Naive thymus-derived CD8-positive, alpha-beta T cell (primary cell): ENCODE measurements at regions not wholly inside any gene's neighbourhood (a gene's known extent, or its start where the extent isn't known, plus 50 kb on each side); places are given as distances from the start of the nearest gene placed in this dataset.
"Not testable (repeated sequence)": the region's sequence is repeated elsewhere in the genome, so short reads cannot be mapped to it uniquely, and the experiment has no call there.

Experiments used
- ATAC-seq, 2 donors: fragments of 150-1000 bp; cut with Tn5 transposase in 1 of 2; sonication (Bioruptor Pico), chemical (Tn5 transposase) in 1 of 2; 1 replicate in 1 of 2; 2 replicates in 1 of 2; pipeline ENCODE4 v1.10.0; 2021; ENCODE audit warnings: mild to moderate bottlenecking in 2 of 2, moderate library complexity in 2 of 2
- POLR2A ChIA-PET: fragments of 350-600 bp; sonication (Branson Sonifier 250); formaldehyde crosslinking; loops from one replicate; lab custom pipeline; 2021; ENCODE audit warnings: antibody characterized with exemption; lab: Charles Lee
- DNase-seq, 10 donors: peaks; one replicate each; pipeline versions ENCODE4 v3.0.0 to v3.0.0-alpha.2; 2020 to 2022
- H3K27ac Mint-ChIP-seq, 10 donors: one replicate each; pipeline ENCODE4 v1.8.0; 2020 to 2022; ENCODE audit warnings: mild to moderate bottlenecking in 10 of 10, mixed read lengths in 10 of 10, moderate library complexity in 4 of 10, inconsistent platforms in 1 of 10
- H3K27me3 Mint-ChIP-seq, 5 donors: one replicate each; pipeline ENCODE4 v1.8.0; 2021 to 2022; ENCODE audit warnings: mixed read lengths in 5 of 5
- H3K36me3 Mint-ChIP-seq, 3 donors: one replicate each; pipeline ENCODE4 v1.8.0; 2020 to 2022; ENCODE audit warnings: mixed read lengths in 3 of 3, mild to moderate bottlenecking in 2 of 3, inconsistent platforms in 1 of 3
- H3K4me1 Mint-ChIP-seq, 4 donors: one replicate each; pipeline ENCODE4 v1.8.0; 2021 to 2022; ENCODE audit warnings: mixed read lengths in 4 of 4
- H3K4me3 Mint-ChIP-seq, 10 donors: one replicate each; pipeline ENCODE4 v1.8.0; 2020 to 2022; ENCODE audit warnings: mild to moderate bottlenecking in 10 of 10, mixed read lengths in 10 of 10, moderate library complexity in 6 of 10, inconsistent platforms in 1 of 10
- H3K9me3 Mint-ChIP-seq, 9 donors: one replicate each; pipeline ENCODE4 v1.8.0; 2020 to 2022; ENCODE audit warnings: mixed read lengths in 9 of 9, mild to moderate bottlenecking in 3 of 9, inconsistent platforms in 1 of 9, moderate library complexity in 1 of 9

DNA sequence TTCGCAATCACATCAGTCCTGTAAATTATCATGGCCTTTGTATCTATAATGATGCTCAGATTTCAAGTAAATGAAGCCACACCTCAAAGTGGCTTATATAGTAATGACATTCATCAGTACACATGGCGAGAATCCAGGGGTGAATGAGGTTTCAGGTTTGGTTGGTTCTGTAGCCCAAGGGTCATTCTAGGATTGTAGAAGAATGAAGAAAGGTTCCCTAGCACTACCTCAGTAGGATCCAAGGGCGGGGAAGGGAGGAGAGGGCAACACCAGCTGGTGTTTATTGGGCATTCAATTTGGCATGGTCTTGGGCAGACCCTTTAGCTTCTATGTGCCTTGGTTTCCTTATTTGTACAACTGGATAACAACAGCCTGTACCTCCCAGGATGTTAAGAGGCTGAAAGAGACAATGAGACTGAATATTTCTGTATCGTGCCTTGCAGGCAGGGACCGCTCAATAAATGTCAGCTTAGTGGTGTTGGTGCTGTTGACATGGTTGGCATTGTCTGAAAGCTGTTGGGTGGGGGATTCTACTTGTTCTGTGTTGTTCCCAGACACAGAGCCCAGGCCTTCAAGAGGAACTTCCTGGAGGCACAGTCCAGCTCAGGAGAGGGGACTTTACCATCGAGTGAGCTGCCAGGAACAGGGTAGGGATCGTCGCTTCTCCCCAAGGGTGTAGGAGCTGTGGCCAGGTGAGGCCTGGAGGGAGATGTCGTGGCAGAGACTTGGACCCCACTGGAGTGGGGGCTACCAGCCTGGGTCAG lies 388.2 kb downstream of the PTPRU start:
- POLR2A ChIA-PET: interaction anchor here (0.5 kb wide), 1 partner anchor 1432 kb away, joined by 3 read pairs; no protein-coding TSS in a partner anchor
- DNase-seq (no peak), ATAC-seq (no peak)
- Mint-ChIP-seq H3K4me1 (no peaks in the 10 kb centered on the region), H3K4me3 (no peak overlapping the region), H3K9me3 (peaks cover 0 to 3% (median 0%) of the 10 kb centered on the region in 9 donors), H3K27ac (no peak overlapping the region), H3K27me3 (peaks cover 12 to 49% (median 23%) of the 10 kb centered on the region in 5 donors), H3K36me3 (no peaks in the 10 kb centered on the region)

DNA sequence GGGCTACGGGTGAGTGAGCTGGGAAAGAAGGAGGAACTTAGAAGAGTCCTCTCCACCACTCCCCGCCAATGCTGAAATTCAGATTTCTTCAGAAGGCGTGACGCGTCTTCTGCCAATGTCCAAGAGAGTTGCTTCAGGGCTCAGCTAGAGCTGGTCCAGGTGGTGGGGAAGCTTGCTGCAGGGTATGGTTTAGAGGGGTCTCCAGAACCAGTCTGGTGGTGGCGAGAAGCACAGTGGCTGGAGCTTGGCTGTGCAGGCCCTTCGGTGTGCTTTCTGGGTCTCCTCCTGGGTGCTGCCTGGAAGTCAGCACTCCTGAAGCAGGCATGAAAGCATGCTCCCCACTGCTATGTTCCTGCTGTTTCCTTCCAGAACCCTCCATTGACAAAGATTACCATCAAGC lies 387.2 kb downstream of the PTPRU start:
- Mint-ChIP-seq H3K36me3 (no peaks in the 10 kb centered on the region), H3K4me1 (no peaks in the 10 kb centered on the region), H3K4me3 (no peak overlapping the region), H3K27me3 (peaks cover 16 to 49% (median 22%) of the 10 kb centered on the region in 5 donors), H3K27ac (no peak overlapping the region), H3K9me3 (peaks cover 0 to 3% (median 0%) of the 10 kb centered on the region in 9 donors)
- POLR2A ChIA-PET: no interaction called here
- DNase-seq (no peak), ATAC-seq (no peak)

DNA sequence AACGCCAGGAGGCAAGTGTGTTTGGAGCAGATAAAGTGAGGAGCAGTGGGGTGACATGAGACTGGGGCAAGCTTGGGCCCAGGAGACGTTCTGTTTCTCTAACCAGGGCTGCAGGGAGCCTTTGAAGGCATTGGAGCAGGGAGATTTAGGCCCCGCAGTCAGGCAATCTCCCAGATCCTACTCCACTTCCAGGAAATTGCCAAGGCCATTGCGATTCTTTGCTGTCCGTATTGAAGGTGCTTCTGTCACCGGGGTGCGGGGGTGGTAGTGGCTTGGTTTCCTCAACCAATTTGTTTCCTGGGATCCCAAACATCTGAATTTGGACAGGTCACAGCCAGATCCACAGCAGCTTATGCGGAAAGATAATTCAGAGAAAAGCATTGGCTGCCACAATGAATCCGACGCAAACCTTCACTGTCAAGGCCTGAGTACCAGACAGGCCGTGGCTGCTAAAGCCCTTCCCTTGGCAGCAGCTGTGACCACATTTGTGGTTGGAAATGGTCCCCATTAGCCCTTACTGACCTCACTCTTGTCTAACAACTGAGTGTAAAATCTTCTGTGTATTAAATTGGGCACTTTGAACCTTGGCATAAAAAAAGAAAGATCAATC lies 385.6 kb downstream of the PTPRU start:
- no peaks in the 10 kb centered on the region for H3K4me1 Mint-ChIP-seq
- H3K9me3 Mint-ChIP-seq: no peaks in the 10 kb centered on the region
- peaks cover 16 to 46% (median 23%) of the 10 kb centered on the region in 5 donors for H3K27me3 Mint-ChIP-seq
- ATAC-seq: no peak
- H3K36me3 Mint-ChIP-seq: no peaks in the 10 kb centered on the region
- no peak overlapping the region for H3K4me3 Mint-ChIP-seq
- DNase-seq: no peak
- no peak overlapping the region for H3K27ac Mint-ChIP-seq
- POLR2A ChIA-PET: no interaction called here

DNA sequence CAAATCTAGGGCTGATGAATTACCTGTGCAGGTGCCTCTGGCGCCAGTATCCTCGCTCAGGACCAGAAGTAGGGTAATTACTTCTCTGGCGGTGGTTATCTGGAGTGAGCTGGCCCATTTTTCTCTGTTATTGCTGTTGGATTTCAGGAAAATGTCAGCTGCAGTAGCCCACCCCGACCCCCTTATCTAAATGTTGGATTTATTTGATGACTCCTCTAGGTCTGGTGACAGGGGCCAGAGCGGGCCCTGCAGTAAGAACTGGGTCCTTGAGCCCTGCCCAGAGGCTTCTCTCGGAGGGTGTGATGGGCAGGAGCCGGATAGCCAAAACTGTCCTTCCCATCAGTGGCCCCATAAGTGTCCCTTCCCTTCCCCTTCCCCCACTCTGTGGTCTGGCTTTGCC lies 384.3 kb downstream of the PTPRU start:
- no peak for DNase-seq
- no peaks in the 10 kb centered on the region for H3K9me3 Mint-ChIP-seq
- POLR2A ChIA-PET: no interaction called here
- no peak overlapping the region for H3K27ac Mint-ChIP-seq
- no peaks in the 10 kb centered on the region for H3K4me1 Mint-ChIP-seq
- H3K27me3 Mint-ChIP-seq: peaks cover 14 to 40% (median 23%) of the 10 kb centered on the region in 5 donors
- H3K4me3 Mint-ChIP-seq: no peak overlapping the region
- ATAC-seq: no peak
- no peaks in the 10 kb centered on the region for H3K36me3 Mint-ChIP-seq

DNA sequence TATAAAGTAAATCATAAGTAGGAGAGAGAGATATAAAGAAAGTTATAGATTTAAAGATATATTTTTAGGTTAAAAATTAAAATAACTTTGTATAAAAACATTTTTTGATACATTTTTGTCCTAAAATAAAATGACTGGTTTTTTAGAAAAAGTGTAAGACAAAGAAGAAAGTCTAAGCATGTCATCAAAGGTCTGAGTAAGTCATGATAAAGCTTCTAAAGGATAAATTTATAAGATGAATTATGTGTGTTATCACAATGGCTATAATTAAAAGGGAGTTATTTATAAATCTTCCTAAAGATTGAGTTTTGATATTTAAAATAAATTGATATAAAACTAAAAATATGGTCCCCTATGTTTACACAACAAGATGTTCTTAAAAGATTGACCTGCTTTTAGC lies 370.9 kb downstream of the PTPRU start:
- H3K4me1 Mint-ChIP-seq: no peaks in the 10 kb centered on the region
- DNase-seq (no peak), ATAC-seq (no peak)
- H3K4me3 Mint-ChIP-seq: no peak overlapping the region
- H3K9me3 Mint-ChIP-seq: peaks cover 0 to 8% (median 5%) of the 10 kb centered on the region in 9 donors
- POLR2A ChIA-PET: no interaction called here
- H3K27ac Mint-ChIP-seq: no peak overlapping the region
- H3K36me3 Mint-ChIP-seq: peaks cover 0 to 5% (median 2%) of the 10 kb centered on the region in 3 donors
- peaks cover 6 to 22% (median 10%) of the 10 kb centered on the region in 5 donors for H3K27me3 Mint-ChIP-seq

DNA sequence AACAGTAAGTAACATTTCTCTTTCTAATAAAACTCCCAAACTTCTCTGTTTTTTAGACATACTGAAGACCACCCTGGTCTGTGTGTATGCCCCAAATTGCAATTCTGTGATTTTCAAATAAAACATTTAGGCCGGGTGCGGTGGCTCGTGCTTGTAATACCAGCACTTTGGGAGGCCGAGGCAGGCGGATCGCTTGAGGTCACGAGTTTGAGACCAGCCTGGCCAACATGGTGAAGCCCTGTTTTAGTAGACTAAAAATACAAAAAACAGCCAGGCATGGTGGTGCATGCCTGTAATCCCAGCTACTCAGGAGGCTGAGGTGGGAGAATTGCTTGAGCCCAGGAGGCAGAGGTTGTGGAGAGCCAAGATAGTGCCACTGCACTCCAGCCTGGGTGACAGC lies 368.5 kb downstream of the PTPRU start:
- ATAC-seq, POLR2A ChIA-PET, H3K36me3 Mint-ChIP-seq, DNase-seq, H3K27ac Mint-ChIP-seq, H3K4me3 Mint-ChIP-seq, H3K4me1 Mint-ChIP-seq, H3K9me3 Mint-ChIP-seq: not testable (repeated sequence)
- peaks cover under 1 to 25% (median 8%) of the 10 kb centered on the region in 5 donors for H3K27me3 Mint-ChIP-seq

DNA sequence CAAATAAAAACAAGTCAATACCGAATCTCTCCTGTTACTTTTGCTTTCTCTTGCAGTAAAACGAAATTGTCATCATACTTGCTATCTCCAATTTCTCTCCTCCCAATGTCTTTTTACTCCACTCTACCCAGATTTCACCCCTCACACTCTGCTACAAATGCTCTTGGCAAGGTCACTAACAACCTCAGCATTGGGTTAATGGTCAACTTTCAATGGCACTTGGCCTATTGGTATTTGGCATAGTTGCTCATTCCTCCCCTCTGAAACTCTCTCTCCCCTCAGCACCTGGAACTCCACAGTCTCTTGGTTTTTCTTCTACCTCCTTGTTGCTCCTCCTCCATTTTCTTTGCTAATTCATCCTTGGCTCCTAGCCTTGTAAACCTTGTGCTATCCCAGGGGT lies 367.3 kb downstream of the PTPRU start:
- H3K27me3 Mint-ChIP-seq: peaks cover 3 to 34% (median 12%) of the 10 kb centered on the region in 5 donors
- no peak for DNase-seq
- H3K4me1 Mint-ChIP-seq: no peaks in the 10 kb centered on the region
- peaks cover 0 to 5% (median 2%) of the 10 kb centered on the region in 3 donors for H3K36me3 Mint-ChIP-seq
- no peak overlapping the region for H3K27ac Mint-ChIP-seq
- peaks cover 0 to 7% (median 4%) of the 10 kb centered on the region in 9 donors for H3K9me3 Mint-ChIP-seq
- POLR2A ChIA-PET: no interaction called here
- no peak overlapping the region for H3K4me3 Mint-ChIP-seq
- ATAC-seq: no peak

DNA sequence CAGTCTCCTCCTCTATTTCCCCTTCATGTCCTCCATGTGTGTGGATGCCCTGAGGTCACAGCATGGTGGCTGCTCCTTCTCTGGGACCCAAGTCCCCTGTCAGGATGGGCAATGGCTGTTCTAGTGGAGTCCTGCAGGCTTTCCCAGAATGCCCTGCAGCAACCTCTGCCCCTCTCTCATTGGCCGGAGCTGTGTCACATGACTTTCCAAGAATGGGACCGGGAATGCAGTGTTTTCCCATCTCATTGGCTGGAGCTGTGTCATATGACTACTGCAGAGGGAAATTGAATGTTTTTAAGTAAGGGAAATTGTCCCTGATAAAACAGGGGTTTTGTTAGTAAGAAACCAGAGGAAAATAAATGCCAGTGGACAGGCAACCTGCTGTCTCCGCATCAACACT lies 365.9 kb downstream of the PTPRU start:
- Mint-ChIP-seq H3K4me1 (no peaks in the 10 kb centered on the region), H3K36me3 (no peaks in the 10 kb centered on the region), H3K4me3 (no peak overlapping the region), H3K27ac (no peak overlapping the region), H3K27me3 (peaks cover 3 to 31% (median 13%) of the 10 kb centered on the region in 5 donors), H3K9me3 (peaks cover 0 to 2% (median 0%) of the 10 kb centered on the region in 9 donors)
- DNase-seq (no peak), ATAC-seq (no peak)
- POLR2A ChIA-PET: no interaction called here

DNA sequence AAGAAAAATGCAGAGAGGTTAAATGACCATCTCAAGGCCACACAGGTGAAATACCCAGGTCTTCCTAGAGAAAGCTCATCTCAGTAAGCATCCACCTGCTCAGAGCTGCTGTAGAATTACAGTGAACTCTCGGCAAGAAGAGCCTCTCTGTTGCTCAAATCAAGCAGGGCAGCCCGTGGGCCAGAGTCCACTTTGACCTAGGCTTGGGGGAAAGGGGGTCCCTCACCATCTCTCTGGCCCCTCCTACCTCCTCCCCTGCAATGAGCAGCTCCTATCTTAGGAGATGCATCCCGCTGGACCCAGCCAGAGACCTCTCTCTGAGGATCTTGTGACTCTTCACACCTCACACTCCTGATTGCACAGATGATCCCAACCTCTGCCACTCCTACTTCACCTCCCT lies 364.7 kb downstream of the PTPRU start:
- Mint-ChIP-seq H3K27ac (peak overlapping the region in 1 of 10 donors; percentile 26), H3K36me3 (no peaks in the 10 kb centered on the region), H3K4me3 (no peak overlapping the region), H3K9me3 (peaks cover 0 to 2% (median 0%) of the 10 kb centered on the region in 9 donors), H3K27me3 (peaks cover 3 to 37% (median 13%) of the 10 kb centered on the region in 5 donors), H3K4me1 (no peaks in the 10 kb centered on the region)
- POLR2A ChIA-PET: no interaction called here
- ATAC-seq (no peak), DNase-seq (no peak)

DNA sequence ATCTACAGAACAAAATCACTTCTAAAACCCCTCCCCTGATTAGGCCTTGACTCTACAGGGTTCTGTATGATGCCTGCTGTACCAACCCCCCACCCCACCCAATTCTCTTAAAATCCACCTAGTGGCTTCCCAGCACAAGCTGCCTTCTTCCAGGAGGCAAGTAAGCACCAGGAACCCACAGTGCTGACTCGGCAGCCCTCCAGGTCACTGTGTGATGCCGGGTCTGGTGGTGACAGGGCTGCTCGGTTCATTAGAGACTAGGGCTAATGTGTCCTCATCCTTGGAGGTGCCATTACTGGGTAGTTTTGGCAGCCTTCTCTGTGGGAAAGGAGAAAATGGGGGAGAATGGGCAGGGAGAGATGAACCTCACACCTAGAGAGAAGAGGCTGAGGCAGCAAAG lies 363.5 kb downstream of the PTPRU start:
- no peak for ATAC-seq
- H3K36me3 Mint-ChIP-seq: no peaks in the 10 kb centered on the region
- H3K4me1 Mint-ChIP-seq: no peaks in the 10 kb centered on the region
- POLR2A ChIA-PET: no interaction called here
- H3K27me3 Mint-ChIP-seq: peaks cover 3 to 37% (median 13%) of the 10 kb centered on the region in 5 donors
- H3K4me3 Mint-ChIP-seq: no peak overlapping the region
- no peaks in the 10 kb centered on the region for H3K9me3 Mint-ChIP-seq
- H3K27ac Mint-ChIP-seq: no peak overlapping the region
- no peak for DNase-seq

DNA sequence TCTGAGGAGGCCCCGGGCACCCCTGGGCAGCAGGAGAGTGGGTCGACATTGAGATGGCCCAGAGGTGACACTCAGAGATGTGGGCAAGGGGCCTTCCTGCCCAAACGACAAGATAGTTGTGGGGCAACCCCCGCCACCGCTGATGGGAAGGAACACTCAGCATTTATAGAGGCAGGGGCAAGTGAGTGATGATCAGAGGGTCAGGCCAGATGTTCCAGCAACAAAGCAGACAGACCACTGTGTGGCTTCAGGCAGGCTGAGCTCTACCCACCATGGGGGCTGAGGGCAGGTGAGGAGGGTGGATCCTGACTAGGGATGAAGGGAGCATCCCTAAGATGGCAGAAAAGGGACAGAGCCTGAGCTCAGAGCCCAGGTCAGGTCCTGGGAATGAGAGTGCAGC lies 362.7 kb downstream of the PTPRU start:
- no peak for ATAC-seq
- Mint-ChIP-seq H3K36me3 (no peaks in the 10 kb centered on the region), H3K27me3 (peaks cover 3 to 35% (median 13%) of the 10 kb centered on the region in 5 donors), H3K4me1 (no peaks in the 10 kb centered on the region), H3K9me3 (no peaks in the 10 kb centered on the region), H3K27ac (no peak overlapping the region), H3K4me3 (no peak overlapping the region)
- POLR2A ChIA-PET: no interaction called here
- no peak for DNase-seq

DNA sequence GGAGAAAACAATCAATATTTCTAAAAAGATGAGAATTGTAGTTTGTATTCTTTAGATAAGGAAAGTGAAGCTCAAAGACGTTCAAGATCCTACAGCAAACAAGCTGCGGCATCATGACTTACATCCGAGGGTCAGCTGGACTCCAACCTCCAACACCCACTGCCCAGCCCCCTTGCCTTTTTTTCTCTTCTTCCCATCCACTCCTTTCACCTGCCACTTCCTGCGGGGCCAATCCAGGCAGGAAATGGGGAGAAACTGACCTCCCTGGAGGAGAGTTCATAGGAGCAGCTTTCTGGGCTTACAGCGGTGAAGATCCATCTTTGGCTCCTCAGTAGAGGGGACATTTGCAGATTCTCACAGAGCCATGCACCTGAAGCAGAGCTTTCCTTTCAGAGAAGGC lies 361.5 kb downstream of the PTPRU start:
- ATAC-seq: no peak
- no peaks in the 10 kb centered on the region for H3K4me1 Mint-ChIP-seq
- DNase-seq: no peak
- no peaks in the 10 kb centered on the region for H3K36me3 Mint-ChIP-seq
- H3K27ac Mint-ChIP-seq: no peak overlapping the region
- H3K27me3 Mint-ChIP-seq: peaks cover 0 to 28% (median 15%) of the 10 kb centered on the region in 5 donors
- H3K9me3 Mint-ChIP-seq: no peaks in the 10 kb centered on the region
- POLR2A ChIA-PET: no interaction called here
- H3K4me3 Mint-ChIP-seq: no peak overlapping the region

DNA sequence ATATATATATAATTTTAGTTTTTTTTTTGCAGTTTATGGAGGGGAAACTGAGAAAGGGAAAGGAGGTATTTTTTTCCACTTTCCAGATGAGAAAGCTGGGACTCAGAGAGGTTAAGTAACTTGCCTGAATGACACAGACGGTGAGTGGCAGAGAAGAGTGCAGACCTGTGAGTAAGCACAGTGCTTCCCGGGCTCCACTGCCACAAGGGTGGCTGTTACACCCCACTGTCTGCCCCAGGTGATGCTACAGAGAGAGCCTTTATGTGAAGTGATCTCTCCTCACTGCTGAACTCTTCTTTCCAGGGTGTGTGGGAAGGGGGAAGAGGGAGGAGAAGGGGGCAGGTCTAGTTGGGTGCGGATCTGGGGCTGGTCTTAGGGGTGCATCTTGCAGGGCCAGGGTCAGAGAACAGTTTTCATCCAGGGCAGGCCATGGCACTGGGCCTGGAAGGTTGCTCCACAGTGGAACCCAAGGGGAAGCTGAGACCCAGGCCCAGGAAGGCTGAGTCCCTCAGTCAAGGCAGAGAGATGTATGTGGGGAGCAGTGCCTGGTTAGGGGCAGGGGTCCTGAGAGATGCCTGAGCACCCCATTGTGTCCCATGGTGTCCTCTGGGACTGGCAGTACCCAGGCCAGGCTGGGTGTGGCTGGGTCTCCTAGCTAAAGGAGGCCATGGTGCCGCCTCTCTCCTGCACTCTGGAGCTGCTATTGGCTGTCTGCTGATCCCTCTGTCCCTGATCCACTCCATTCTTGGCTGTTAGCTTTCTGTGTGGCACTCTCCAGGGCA lies 357.5 kb downstream of the PTPRU start:
- Mint-ChIP-seq H3K9me3 (peaks cover 0 to 2% (median 0%) of the 10 kb centered on the region in 9 donors), H3K4me1 (no peaks in the 10 kb centered on the region), H3K4me3 (no peak overlapping the region), H3K27ac (no peak overlapping the region), H3K36me3 (no peaks in the 10 kb centered on the region), H3K27me3 (peaks cover 1 to 26% (median 14%) of the 10 kb centered on the region in 5 donors)
- no peak for DNase-seq
- POLR2A ChIA-PET: no interaction called here
- ATAC-seq: no peak
